ENCODE measurements at regions not wholly inside any gene's neighbourhood (a gene's known extent, or its start where the extent isn't known, plus 50 kb on each side); places are given as distances from the start of the nearest gene placed in this dataset.

DNA sequence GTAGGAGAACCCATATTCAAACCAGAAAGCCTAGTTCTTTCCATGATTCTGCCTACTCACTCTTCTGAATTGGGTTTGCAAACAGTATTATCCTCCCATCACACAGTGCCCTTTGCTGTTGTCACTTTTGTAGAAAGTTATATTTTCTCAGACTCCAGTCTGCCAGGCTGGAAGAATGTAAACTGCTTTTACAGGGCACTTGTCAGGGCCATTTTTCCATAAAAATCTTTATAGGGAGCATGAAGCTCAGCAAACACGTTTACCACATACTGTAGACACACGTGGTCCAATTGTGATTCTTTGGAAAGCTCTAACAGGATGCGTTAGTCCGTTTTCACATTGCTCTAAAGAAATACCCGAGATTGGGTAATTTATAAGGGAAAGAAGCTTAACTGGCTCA, 204.0 kb downstream of the KCNN2 start:
- in situ Hi-C loops (cut with MboI; ENCODE audit: low pct_unique_long_range_greater_than_20kb, low sequenced_read_pairs, unreplicated experiment): no loop called here
- TF ChIP-seq, protein P1, sequence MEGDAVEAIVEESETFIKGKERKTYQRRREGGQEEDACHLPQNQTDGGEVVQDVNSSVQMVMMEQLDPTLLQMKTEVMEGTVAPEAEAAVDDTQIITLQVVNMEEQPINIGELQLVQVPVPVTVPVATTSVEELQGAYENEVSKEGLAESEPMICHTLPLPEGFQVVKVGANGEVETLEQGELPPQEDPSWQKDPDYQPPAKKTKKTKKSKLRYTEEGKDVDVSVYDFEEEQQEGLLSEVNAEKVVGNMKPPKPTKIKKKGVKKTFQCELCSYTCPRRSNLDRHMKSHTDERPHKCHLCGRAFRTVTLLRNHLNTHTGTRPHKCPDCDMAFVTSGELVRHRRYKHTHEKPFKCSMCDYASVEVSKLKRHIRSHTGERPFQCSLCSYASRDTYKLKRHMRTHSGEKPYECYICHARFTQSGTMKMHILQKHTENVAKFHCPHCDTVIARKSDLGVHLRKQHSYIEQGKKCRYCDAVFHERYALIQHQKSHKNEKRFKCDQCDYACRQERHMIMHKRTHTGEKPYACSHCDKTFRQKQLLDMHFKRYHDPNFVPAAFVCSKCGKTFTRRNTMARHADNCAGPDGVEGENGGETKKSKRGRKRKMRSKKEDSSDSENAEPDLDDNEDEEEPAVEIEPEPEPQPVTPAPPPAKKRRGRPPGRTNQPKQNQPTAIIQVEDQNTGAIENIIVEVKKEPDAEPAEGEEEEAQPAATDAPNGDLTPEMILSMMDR (IDR thresholded peaks at IDR 0.05; ENCODE audit: extremely low read depth, insufficient read depth, missing control alignments): no peak

DNA sequence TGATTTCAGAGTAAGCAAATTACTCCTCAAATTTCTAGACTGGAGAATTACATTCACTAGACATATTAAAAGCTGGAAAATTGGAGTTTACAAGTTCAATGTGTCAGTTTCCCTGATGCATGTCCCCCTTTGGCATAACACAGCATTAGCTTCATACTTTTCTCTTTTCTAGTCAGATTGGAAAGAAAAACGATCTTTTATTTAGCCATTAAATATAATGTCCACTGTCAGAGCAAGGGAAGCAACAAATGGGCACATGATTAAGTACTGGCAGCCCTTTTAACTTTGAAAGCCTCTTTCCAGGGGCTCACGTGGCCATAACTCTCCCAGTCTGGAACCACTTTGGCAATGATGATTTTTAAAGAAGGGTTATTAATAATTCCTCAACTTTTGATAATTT, 203.3 kb downstream of the KCNN2 start:
- TF ChIP-seq, protein P1 (IDR thresholded peaks at IDR 0.05; ENCODE audit: extremely low read depth, insufficient read depth, missing control alignments): no peak
- in situ Hi-C loops (cut with MboI; ENCODE audit: low pct_unique_long_range_greater_than_20kb, low sequenced_read_pairs, unreplicated experiment): no loop called here
- no peak for DNase-seq (ENCODE audit: low spot score)

More for the DNA sequence above, 204.0 kb downstream of the KCNN2 start:
- DNase-seq (ENCODE audit: low spot score): no peak

DNA sequence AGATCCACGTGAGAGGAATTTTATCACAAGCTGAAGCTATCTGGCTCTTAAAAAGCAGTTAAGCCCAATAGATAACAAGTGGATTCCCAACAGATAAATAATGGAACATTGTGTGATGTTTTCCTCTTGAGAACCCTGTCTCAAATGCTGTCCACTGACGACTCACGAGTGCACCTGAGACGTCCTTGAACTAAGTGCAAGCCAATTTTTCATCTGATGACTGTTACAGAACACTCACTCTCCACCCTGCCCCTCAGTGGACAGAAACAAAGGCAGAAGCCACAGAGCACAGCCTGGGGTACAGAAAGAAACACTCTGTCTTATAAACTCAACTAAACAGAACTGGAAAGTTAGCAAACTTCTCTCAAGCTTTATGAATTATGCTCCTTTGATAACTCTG, 199.5 kb downstream of the KCNN2 start:
- DNase-seq (ENCODE audit: low spot score): no peak
- TF ChIP-seq, protein P1 (IDR thresholded peaks at IDR 0.05; ENCODE audit: extremely low read depth, insufficient read depth, missing control alignments): no peak
- in situ Hi-C loops (cut with MboI; ENCODE audit: low pct_unique_long_range_greater_than_20kb, low sequenced_read_pairs, unreplicated experiment): no loop called here
